Sigmoid colon (tissue), 6 donors: ENCODE measurements at regions not wholly inside any gene's neighbourhood (a gene's known extent, or its start where the extent isn't known, plus 50 kb on each side); places are given as distances from the start of the nearest gene placed in this dataset.
A peak's percentile ranks its signal among the peaks of the same experiment; 100 is the strongest.

Source experiments
- DNase-seq: peaks from one replicate; pipeline ENCODE4 v3.0.0-alpha.2; 2019
- H3K27ac ChIP-seq, 4 donors: fragments of 200-600 bp; sonication (generic); one replicate each; pipeline ENCODE4 v1.5.1; 2016 to 2019; ENCODE audit warnings: mild to moderate bottlenecking in 1 of 4
- H3K27me3 ChIP-seq, 3 donors: fragments of 200-600 bp; sonication (generic); one replicate each; pipeline ENCODE4 v1.5.1; 2019; ENCODE audit warnings: mild to moderate bottlenecking in 1 of 3
- H3K36me3 ChIP-seq, 4 donors: fragments of 200-600 bp; sonication (generic); one replicate each; pipeline ENCODE4 v1.5.1; 2016 to 2019
- H3K4me1 ChIP-seq, 4 donors: fragments of 200-600 bp; sonication (generic); one replicate each; pipeline ENCODE4 v1.5.1; 2017 to 2019
- H3K4me3 ChIP-seq, 4 donors: fragments of 200-600 bp; sonication (generic); one replicate each; pipeline ENCODE4 v1.5.1; 2017 to 2019; ENCODE audit warnings: mild to moderate bottlenecking in 2 of 4, moderate library complexity in 1 of 4
- H3K9me3 ChIP-seq, 4 donors: fragments of 200-600 bp in 3 of 4; sonication (generic) in 3 of 4; one replicate each; pipeline versions ENCODE4 v1.5.1 to v1.6.1; 2013 to 2019
- EP300 ChIP-seq, 4 donors: sonication (generic); formaldehyde crosslinking; IDR thresholded peaks; one replicate each; pipeline ENCODE4 v1.6.1; 2017; ENCODE audit warnings: antibody characterized with exemption in 4 of 4
- POLR2A ChIP-seq, 2 donors: fragments of 450-650 bp; IDR thresholded peaks; one replicate each; pipeline ENCODE4 v1.6.1; 2016; ENCODE audit warnings: antibody characterized with exemption in 2 of 2, mild to moderate bottlenecking in 2 of 2, moderate library complexity in 2 of 2
- POLR2AphosphoS5 ChIP-seq, 4 donors: sonication (generic); formaldehyde crosslinking; IDR thresholded peaks; one replicate each; pipeline ENCODE4 v1.6.1; 2017; ENCODE audit warnings: antibody characterized with exemption in 4 of 4
- WGBS, 2 donors: extraction: QIAGEN DNeasy Blood & Tissue Kit; methylation state at CpG; one replicate each; pipeline ENCODE4 v1.1.7; 2013; 5-methylcytosine and 5-hydroxymethylcytosine counted together
- intact Hi-C: fragments of 100-400 bp; cut with DNase I; formaldehyde crosslinking; loops from one replicate; pipeline ENCODE4 v1.15.1; 2023
- TF ChIP-seq, protein P1 (sequence below), 4 experiments: fragments of 450-650 bp in 3 of 4; fragments of 200-600 bp in 1 of 4; IDR thresholded peaks; one replicate each; pipeline ENCODE4 v1.5.1; 2016 to 2019; ENCODE audit warnings: antibody characterized with exemption in 4 of 4, mild to moderate bottlenecking in 3 of 4, moderate library complexity in 2 of 4
- donor health status: healthy with polysubstance abuse.
- donor health status: healthy.

DNA sequence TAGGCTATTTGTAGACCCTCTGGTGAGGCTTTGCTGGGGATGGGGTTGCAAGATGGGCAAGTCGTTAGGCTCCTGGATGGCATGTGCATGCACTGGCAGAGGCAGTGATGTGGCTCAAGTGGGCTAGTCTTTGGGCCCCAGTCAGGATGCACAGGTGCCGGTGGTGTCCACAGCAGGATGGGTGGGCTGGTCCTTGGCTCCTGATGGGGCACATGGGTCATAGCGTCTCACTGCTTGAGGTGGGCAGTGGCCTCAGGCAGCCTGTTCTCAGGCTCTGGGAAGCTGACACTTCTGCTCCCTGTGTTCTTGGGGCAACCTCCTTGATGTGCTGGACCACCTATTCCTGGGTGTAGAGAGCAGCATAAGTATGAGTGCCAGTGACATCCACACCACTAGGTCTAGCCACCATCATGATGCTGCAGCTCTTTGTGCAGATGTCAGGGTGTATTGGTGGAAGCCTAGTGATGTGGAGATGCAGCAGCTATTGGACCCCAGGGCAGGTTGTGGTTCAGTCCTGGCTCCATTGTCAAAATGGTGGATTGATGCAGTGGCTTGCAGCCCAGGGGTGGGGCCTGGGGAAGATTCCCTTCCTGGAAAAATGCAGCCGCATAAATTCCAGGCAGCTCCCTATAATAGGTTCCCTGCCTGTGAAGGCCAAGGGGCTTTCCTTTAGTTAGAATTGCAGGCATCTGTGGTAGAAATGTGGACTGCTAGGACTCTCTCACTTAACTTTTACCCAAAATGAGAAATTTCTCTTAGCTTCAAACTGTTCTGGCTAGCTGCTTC, 742.5 kb upstream of the MDGA2 start:
- H3K27me3 ChIP-seq, result no peaks in the 10 kb centered on the region
- H3K4me3 ChIP-seq, result no peak overlapping the region
- TF ChIP-seq EP300 (IDR thresholded peaks at IDR 0.05), result no peak
- TF ChIP-seq, protein P1, sequence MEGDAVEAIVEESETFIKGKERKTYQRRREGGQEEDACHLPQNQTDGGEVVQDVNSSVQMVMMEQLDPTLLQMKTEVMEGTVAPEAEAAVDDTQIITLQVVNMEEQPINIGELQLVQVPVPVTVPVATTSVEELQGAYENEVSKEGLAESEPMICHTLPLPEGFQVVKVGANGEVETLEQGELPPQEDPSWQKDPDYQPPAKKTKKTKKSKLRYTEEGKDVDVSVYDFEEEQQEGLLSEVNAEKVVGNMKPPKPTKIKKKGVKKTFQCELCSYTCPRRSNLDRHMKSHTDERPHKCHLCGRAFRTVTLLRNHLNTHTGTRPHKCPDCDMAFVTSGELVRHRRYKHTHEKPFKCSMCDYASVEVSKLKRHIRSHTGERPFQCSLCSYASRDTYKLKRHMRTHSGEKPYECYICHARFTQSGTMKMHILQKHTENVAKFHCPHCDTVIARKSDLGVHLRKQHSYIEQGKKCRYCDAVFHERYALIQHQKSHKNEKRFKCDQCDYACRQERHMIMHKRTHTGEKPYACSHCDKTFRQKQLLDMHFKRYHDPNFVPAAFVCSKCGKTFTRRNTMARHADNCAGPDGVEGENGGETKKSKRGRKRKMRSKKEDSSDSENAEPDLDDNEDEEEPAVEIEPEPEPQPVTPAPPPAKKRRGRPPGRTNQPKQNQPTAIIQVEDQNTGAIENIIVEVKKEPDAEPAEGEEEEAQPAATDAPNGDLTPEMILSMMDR (IDR thresholded peaks at IDR 0.05), result no peak
- DNase-seq, result no peak
- intact Hi-C loops, result no loop called here
- H3K9me3 ChIP-seq, result no peaks in the 10 kb centered on the region
- H3K27ac ChIP-seq, result no peak overlapping the region
- no peaks in the 10 kb centered on the region for H3K36me3 ChIP-seq
- no peaks in the 10 kb centered on the region for H3K4me1 ChIP-seq
- 90 to 92% methylated on average over 4 of the region's 4 CpGs for whole genome bisulfite sequencing, 2 donors

DNA sequence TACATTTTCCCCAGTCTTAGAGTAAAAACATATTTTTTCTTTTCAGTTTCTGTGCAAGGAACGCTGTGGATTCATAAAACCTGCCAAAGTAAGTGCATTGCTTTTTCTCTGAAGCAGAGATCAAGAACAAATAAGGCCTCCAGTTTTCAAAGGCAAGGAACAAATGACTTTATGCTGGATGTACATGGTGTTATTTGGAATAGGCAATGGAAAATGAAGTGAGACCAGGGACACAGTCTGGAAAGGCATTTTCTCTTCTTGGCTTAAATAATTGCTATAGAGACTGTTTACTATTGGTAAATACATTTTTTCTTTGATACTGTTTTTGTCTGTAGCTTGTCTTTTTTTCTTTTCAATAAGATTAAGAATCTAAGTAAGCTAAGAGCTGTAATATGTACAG, 725.9 kb upstream of the MDGA2 start:
- no peak overlapping the region for H3K27ac ChIP-seq
- intact Hi-C loops, result no loop called here

DNA sequence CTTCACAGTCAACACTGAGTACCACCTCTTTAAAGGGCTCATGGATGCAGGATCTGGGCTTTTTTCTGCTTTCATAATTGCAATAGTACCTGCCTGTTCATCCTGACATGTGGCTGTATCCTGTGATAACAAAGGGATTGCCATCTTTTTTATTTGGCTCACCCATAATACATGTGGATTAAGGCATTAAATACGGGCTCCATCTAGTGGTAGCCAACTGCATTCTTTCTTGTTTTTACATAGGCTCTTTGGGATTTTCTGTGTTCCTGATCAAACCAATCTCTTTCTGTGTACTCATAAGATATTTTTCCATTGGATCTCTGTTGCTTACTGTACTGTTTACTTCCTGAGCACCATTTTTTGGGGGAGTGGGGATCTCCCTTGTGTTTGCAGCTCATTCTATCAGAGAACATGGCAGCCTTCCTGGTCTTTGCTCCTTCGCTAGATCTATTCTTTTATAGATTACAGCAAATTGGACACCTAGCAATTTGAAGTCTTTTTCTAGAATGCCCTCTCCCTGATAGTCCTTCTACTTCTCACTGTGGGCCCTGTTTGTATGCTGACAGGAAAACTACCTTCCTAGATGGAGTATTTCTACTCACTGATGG, 723.4 kb upstream of the MDGA2 start:
- DNase-seq, result no peak
- Histone ChIP-seq H3K27me3 (no peaks in the 10 kb centered on the region), H3K27ac (no peak overlapping the region), H3K4me3 (no peak overlapping the region), H3K9me3 (no peaks in the 10 kb centered on the region), H3K4me1 (no peaks in the 10 kb centered on the region), H3K36me3 (no peaks in the 10 kb centered on the region)
- WGBS, 2 donors, result 47 to 50% methylated on average over 2 of the region's 2 CpGs
- intact Hi-C loops, result no loop called here
- TF ChIP-seq POLR2AphosphoS5 (IDR thresholded peaks at IDR 0.05) (no peak), POLR2A (IDR thresholded peaks at IDR 0.05) (no peak), EP300 (IDR thresholded peaks at IDR 0.05) (no peak)
- TF ChIP-seq, protein P1 (IDR thresholded peaks at IDR 0.05), result peak in 3 of 4 experiments; percentile 35 to 60 (median 42)

More for the DNA sequence above, 725.9 kb upstream of the MDGA2 start:
- Histone ChIP-seq H3K9me3 (no peaks in the 10 kb centered on the region), H3K4me1 (no peaks in the 10 kb centered on the region), H3K27me3 (no peaks in the 10 kb centered on the region), H3K4me3 (no peak overlapping the region), H3K36me3 (no peaks in the 10 kb centered on the region)
- no peak for DNase-seq
- no peak for TF ChIP-seq EP300 (IDR thresholded peaks at IDR 0.05)
- WGBS, 2 donors, result 64 to 69% methylated on average over 1 of the region's 1 CpG

DNA sequence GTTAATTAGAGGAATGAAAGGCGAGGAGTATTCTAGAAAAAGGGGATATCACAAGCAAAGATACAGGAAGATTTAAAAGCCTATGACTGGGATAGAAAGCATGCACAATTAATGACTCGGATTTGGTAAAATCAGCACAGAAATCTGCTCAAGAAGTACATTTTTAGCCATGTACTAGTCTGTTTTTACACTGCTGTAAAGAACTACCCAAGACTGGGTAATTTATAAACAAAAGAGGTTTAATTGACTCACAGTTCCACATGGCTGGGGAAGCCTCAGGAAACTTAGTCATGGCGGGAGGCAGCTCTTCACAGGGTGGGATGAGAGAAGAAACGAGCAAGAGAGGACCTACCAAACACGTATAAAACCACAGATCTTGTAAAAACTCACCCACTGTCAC, 716.3 kb upstream of the MDGA2 start:
- intact Hi-C loops, result no loop called here
- WGBS, 2 donors, result 59 to 71% methylated on average over 5 of the region's 5 CpGs

DNA sequence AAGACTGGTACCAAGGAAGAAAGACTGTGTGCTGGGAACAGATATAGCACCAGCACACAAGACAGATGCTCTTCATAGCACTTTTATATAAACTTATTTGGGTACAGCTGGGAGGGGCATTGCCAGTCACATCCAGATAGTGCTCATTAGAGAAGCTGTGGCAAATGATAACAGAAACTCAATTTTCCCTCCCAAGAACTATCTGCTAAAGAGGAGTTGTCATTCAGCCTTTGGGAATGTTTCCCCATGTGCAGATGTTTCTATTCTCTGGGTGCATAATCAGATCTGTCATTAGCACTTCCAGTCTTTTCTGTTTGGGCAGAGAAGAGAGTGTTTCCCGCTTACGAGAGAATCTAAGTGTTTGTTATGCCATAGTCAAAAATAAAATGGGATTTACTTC, 714.9 kb upstream of the MDGA2 start:
- no peak for DNase-seq
- Histone ChIP-seq H3K9me3 (no peaks in the 10 kb centered on the region), H3K27ac (no peak overlapping the region), H3K4me1 (no peaks in the 10 kb centered on the region), H3K4me3 (no peak overlapping the region), H3K36me3 (no peaks in the 10 kb centered on the region), H3K27me3 (no peaks in the 10 kb centered on the region)
- 86% methylated on average over 2 of the region's 2 CpGs for WGBS, 2 donors
- intact Hi-C loops, result no loop called here
- TF ChIP-seq POLR2A (IDR thresholded peaks at IDR 0.05), result no peak
- no peak for TF ChIP-seq POLR2AphosphoS5 (IDR thresholded peaks at IDR 0.05)
- TF ChIP-seq, protein P1 (IDR thresholded peaks at IDR 0.05), result no peak
- no peak for TF ChIP-seq EP300 (IDR thresholded peaks at IDR 0.05)

More for the DNA sequence above, 716.3 kb upstream of the MDGA2 start:
- no peaks in the 10 kb centered on the region for H3K4me1 ChIP-seq
- H3K36me3 ChIP-seq, result no peaks in the 10 kb centered on the region
- H3K27me3 ChIP-seq, result no peaks in the 10 kb centered on the region
- H3K27ac ChIP-seq, result no peak overlapping the region
- no peak for TF ChIP-seq EP300 (IDR thresholded peaks at IDR 0.05)
- TF ChIP-seq, protein P1 (IDR thresholded peaks at IDR 0.05), result no peak
- TF ChIP-seq POLR2AphosphoS5 (IDR thresholded peaks at IDR 0.05), result no peak
- no peak for TF ChIP-seq POLR2A (IDR thresholded peaks at IDR 0.05)
- no peak for DNase-seq
- H3K4me3 ChIP-seq, result no peak overlapping the region
- no peaks in the 10 kb centered on the region for H3K9me3 ChIP-seq
